Ishikawa (cell line): ENCODE measurements at regions not wholly inside any gene's neighbourhood (a gene's known extent, or its start where the extent isn't known, plus 50 kb on each side); places are given as distances from the start of the nearest gene placed in this dataset.

Experiments used
- CEBPB ChIP-seq: IDR thresholded peaks from 2 replicates; pipeline ENCODE4 v1.6.1; 2012
- CREB1 ChIP-seq: IDR thresholded peaks from 2 replicates; pipeline ENCODE4 v1.6.1; 2012; ENCODE audit warnings: low read depth
- EGR1 ChIP-seq: IDR thresholded peaks from 2 replicates; pipeline ENCODE4 v1.6.1; 2012
- EP300 ChIP-seq: IDR thresholded peaks from 2 replicates; pipeline ENCODE4 v1.6.1; 2012; ENCODE audit warnings: borderline replicate concordance
- FOXM1 ChIP-seq: IDR thresholded peaks from 2 replicates; pipeline ENCODE4 v1.6.1; 2012; ENCODE audit warnings: low read depth, borderline replicate concordance
- MAX ChIP-seq: IDR thresholded peaks from 2 replicates; pipeline ENCODE4 v1.6.1; 2012
- NFIC ChIP-seq: IDR thresholded peaks from 2 replicates; pipeline ENCODE4 v1.6.1; 2012
- RAD21 ChIP-seq: IDR thresholded peaks from 2 replicates; pipeline ENCODE4 v1.6.1; 2012; ENCODE audit warnings: low read depth
- REST ChIP-seq: IDR thresholded peaks from 2 replicates; pipeline ENCODE4 v1.6.1; 2012; ENCODE audit warnings: low read depth, mild to moderate bottlenecking
- TAF1 ChIP-seq: IDR thresholded peaks from 2 replicates; pipeline ENCODE4 v1.6.1; 2012; ENCODE audit warnings: low read depth, mild to moderate bottlenecking
- TCF12 ChIP-seq: IDR thresholded peaks from 2 replicates; pipeline ENCODE4 v1.6.1; 2012; ENCODE audit warnings: low read depth
- TEAD4 ChIP-seq: IDR thresholded peaks from 2 replicates; pipeline ENCODE4 v1.6.1; 2012
- USF1 ChIP-seq: IDR thresholded peaks from 2 replicates; pipeline ENCODE4 v1.6.1; 2012
- YY1 ChIP-seq: IDR thresholded peaks from 2 replicates; pipeline ENCODE4 v1.6.1; 2012; ENCODE audit warnings: low read depth
- ZBTB7A ChIP-seq: IDR thresholded peaks from 2 replicates; pipeline ENCODE4 v1.6.1; 2012; ENCODE audit warnings: low read depth

- TF ChIP-seq FOXM1 = no peak
- no peak for TF ChIP-seq USF1
- TF ChIP-seq YY1 = no peak
- no peak for TF ChIP-seq REST
- no peak for TF ChIP-seq MAX
- no peak for TF ChIP-seq RAD21
- no peak for TF ChIP-seq TEAD4
- no peak for TF ChIP-seq CEBPB
- no peak for TF ChIP-seq EP300
- TF ChIP-seq CREB1 = no peak
- TF ChIP-seq TCF12 = no peak
- TF ChIP-seq EGR1 = no peak
- TF ChIP-seq ZBTB7A = no peak
These were observed 299.3 kb upstream of the ALCAM start for GRCh38 chr3:105067361-105067760.

GRCh38 chr3:105077060-105077822, 289.5 kb upstream of the ALCAM start:
- TF ChIP-seq CEBPB = no peak
- TF ChIP-seq FOXM1 = no peak
- TF ChIP-seq NFIC = no peak
- TF ChIP-seq USF1 = no peak
- no peak for TF ChIP-seq ZBTB7A
- no peak for TF ChIP-seq REST
- no peak for TF ChIP-seq TAF1
- TF ChIP-seq TCF12 = no peak
- no peak for TF ChIP-seq MAX
- no peak for TF ChIP-seq RAD21
- no peak for TF ChIP-seq TEAD4
- TF ChIP-seq CREB1 = no peak
- no peak for TF ChIP-seq EP300
- TF ChIP-seq EGR1 = no peak
- no peak for TF ChIP-seq YY1

- TF ChIP-seq REST = no peak
- no peak for TF ChIP-seq NFIC
- TF ChIP-seq CREB1 = no peak
- no peak for TF ChIP-seq ZBTB7A
- TF ChIP-seq FOXM1 = no peak
- TF ChIP-seq RAD21 = no peak
- no peak for TF ChIP-seq EP300
- TF ChIP-seq CEBPB = no peak
These were observed 282.8 kb upstream of the ALCAM start for GRCh38 chr3:105083945-105084344.

GRCh38 chr3:105085506-105085905, 281.2 kb upstream of the ALCAM start:
- TF ChIP-seq YY1 (no peak), USF1 (no peak), TEAD4 (no peak)
